CD4-positive, alpha-beta memory T cell (primary cell): ENCODE measurements at regions not wholly inside any gene's neighbourhood (a gene's known extent, or its start where the extent isn't known, plus 50 kb on each side); places are given as distances from the start of the nearest gene placed in this dataset.
"Not testable (repeated sequence)": the region's sequence is repeated elsewhere in the genome, so short reads cannot be mapped to it uniquely, and the experiment has no call there.

Experiments
- CTCF ChIA-PET: fragments of 350-600 bp; sonication (Branson Sonifier 250); formaldehyde crosslinking; loops from one replicate; lab custom pipeline; 2021; ENCODE audit warnings: inconsistent platforms; ENCODE audit not compliant: partially characterized antibody; lab: Charles Lee
- POLR2A ChIA-PET: fragments of 350-600 bp; sonication (Branson Sonifier 250); formaldehyde crosslinking; loops from one replicate; lab custom pipeline; 2021; ENCODE audit not compliant: partially characterized antibody; lab: Charles Lee
- DNase-seq, 5 donors: peaks; one replicate each; pipeline versions ENCODE4 v3.0.0 to v3.0.0-alpha.2; 2020 to 2022; ENCODE audit warnings: mixed read lengths in 1 of 5
- H3K27ac ChIP-seq: one replicate; pipeline ENCODE4 v1.7.0; 2013; ENCODE audit warnings: low read depth, low read length
- H3K27me3 ChIP-seq: 2 replicates; pipeline ENCODE4 v1.7.0; 2013; ENCODE audit warnings: mild to moderate bottlenecking, low read length, moderate library complexity; ENCODE audit not compliant: insufficient read depth
- H3K36me3 ChIP-seq: 2 replicates; pipeline ENCODE4 v1.7.0; 2013; ENCODE audit warnings: mild to moderate bottlenecking, low read length, moderate library complexity; ENCODE audit not compliant: insufficient read depth
- H3K4me1 ChIP-seq: 2 replicates; pipeline ENCODE4 v1.7.0; 2013; ENCODE audit warnings: mild to moderate bottlenecking, low read length, moderate library complexity; ENCODE audit not compliant: insufficient read depth
- H3K4me3 ChIP-seq, 2 donors: one replicate each; pipeline ENCODE4 v1.7.0; 2013; ENCODE audit warnings: low read length in 2 of 2, mild to moderate bottlenecking in 1 of 2
- H3K9me3 ChIP-seq, 2 donors: one replicate each; pipeline ENCODE4 v1.7.0; 2013; ENCODE audit warnings: low read length in 2 of 2, control low read depth in 1 of 2; ENCODE audit not compliant: control insufficient read depth in 1 of 2
- H3K27ac Mint-ChIP-seq, 7 donors: one replicate each; pipeline ENCODE4 v1.8.0; 2020 to 2021; ENCODE audit warnings: mixed read lengths in 7 of 7, mild to moderate bottlenecking in 6 of 7, inconsistent platforms in 3 of 7, moderate library complexity in 3 of 7
- H3K27me3 Mint-ChIP-seq, 2 donors: one replicate each; pipeline ENCODE4 v1.8.0; 2020 to 2021; ENCODE audit warnings: mixed read lengths in 2 of 2
- H3K36me3 Mint-ChIP-seq, 2 donors: one replicate each; pipeline ENCODE4 v1.8.0; 2020 to 2021; ENCODE audit warnings: mixed read lengths in 2 of 2, inconsistent platforms in 1 of 2, mild to moderate bottlenecking in 1 of 2
- H3K4me1 Mint-ChIP-seq, 4 donors: one replicate each; pipeline ENCODE4 v1.8.0; 2020 to 2021; ENCODE audit warnings: mixed read lengths in 4 of 4, mild to moderate bottlenecking in 1 of 4
- H3K4me3 Mint-ChIP-seq, 8 donors: one replicate each; pipeline ENCODE4 v1.8.0; 2020 to 2021; ENCODE audit warnings: mixed read lengths in 8 of 8, mild to moderate bottlenecking in 7 of 8, moderate library complexity in 6 of 8, inconsistent platforms in 3 of 8
- H3K9me3 Mint-ChIP-seq, 8 donors: one replicate each; pipeline ENCODE4 v1.8.0; 2020 to 2021; ENCODE audit warnings: mixed read lengths in 8 of 8, mild to moderate bottlenecking in 5 of 8, inconsistent platforms in 3 of 8, moderate library complexity in 1 of 8
- intact Hi-C: fragments of 100-400 bp; cut with micrococcal nuclease; formaldehyde crosslinking; loops from one replicate; pipeline ENCODE4 v1.15.1; 2023

- Histone ChIP-seq H3K36me3 (no peaks in the 10 kb centered on the region), H3K9me3 (peaks cover 0 to 4% of the 10 kb centered on the region in 2 donors), H3K4me1 (no peaks in the 10 kb centered on the region), H3K4me3 (no peak overlapping the region), H3K27ac (no peak overlapping the region), H3K27me3 (no peaks in the 10 kb centered on the region)
- CTCF ChIA-PET: no interaction called here
- intact Hi-C loops: no loop called here
- no peak for DNase-seq
- H3K27ac Mint-ChIP-seq: no peak overlapping the region
- H3K9me3 Mint-ChIP-seq: peaks cover 0 to 21% (median 8%) of the 10 kb centered on the region in 8 donors
- no peak overlapping the region for H3K4me3 Mint-ChIP-seq
- no peaks in the 10 kb centered on the region for H3K4me1 Mint-ChIP-seq
- H3K36me3 Mint-ChIP-seq: no peaks in the 10 kb centered on the region
- POLR2A ChIA-PET: no interaction called here
- no peaks in the 10 kb centered on the region for H3K27me3 Mint-ChIP-seq
These were observed 1888.9 kb downstream of the LRRC4C start for GRCh38 chr11:39570526-39570925.

- Histone ChIP-seq H3K36me3 (no peaks in the 10 kb centered on the region), H3K4me3 (no peak overlapping the region), H3K9me3 (peaks cover 0 to 4% of the 10 kb centered on the region in 2 donors), H3K27ac (no peak overlapping the region), H3K4me1 (no peaks in the 10 kb centered on the region), H3K27me3 (no peaks in the 10 kb centered on the region)
- POLR2A ChIA-PET: no interaction called here
- H3K27ac Mint-ChIP-seq: no peak overlapping the region
- intact Hi-C loops: no loop called here
- no peaks in the 10 kb centered on the region for H3K4me1 Mint-ChIP-seq
- DNase-seq: no peak
- CTCF ChIA-PET: no interaction called here
- peaks cover 0 to 21% (median 13%) of the 10 kb centered on the region in 8 donors for H3K9me3 Mint-ChIP-seq
- no peak overlapping the region for H3K4me3 Mint-ChIP-seq
- H3K27me3 Mint-ChIP-seq: no peaks in the 10 kb centered on the region
- no peaks in the 10 kb centered on the region for H3K36me3 Mint-ChIP-seq
These were observed 1889.7 kb downstream of the LRRC4C start for GRCh38 chr11:39569789-39570188.

- no peak for DNase-seq
- CTCF ChIA-PET: no interaction called here
- intact Hi-C loops: no loop called here
- H3K36me3 Mint-ChIP-seq: no peaks in the 10 kb centered on the region
- no peaks in the 10 kb centered on the region for H3K9me3 ChIP-seq
- no peaks in the 10 kb centered on the region for H3K4me1 Mint-ChIP-seq
- H3K27ac ChIP-seq: no peak overlapping the region
- no peaks in the 10 kb centered on the region for H3K4me1 ChIP-seq
- POLR2A ChIA-PET: no interaction called here
- H3K36me3 ChIP-seq: no peaks in the 10 kb centered on the region
- no peak overlapping the region for H3K4me3 Mint-ChIP-seq
- peaks cover 0 to 36% (median 11%) of the 10 kb centered on the region in 8 donors for H3K9me3 Mint-ChIP-seq
- H3K4me3 ChIP-seq: no peak overlapping the region
- no peaks in the 10 kb centered on the region for H3K27me3 Mint-ChIP-seq
- no peak overlapping the region for H3K27ac Mint-ChIP-seq
- no peaks in the 10 kb centered on the region for H3K27me3 ChIP-seq
These were observed 1917.0 kb downstream of the LRRC4C start for GRCh38 chr11:39542460-39542859.

GRCh38 chr11:39541945-39542351 is 1917.5 kb downstream of the LRRC4C start:
- H3K4me3 Mint-ChIP-seq: no peak overlapping the region
- Histone ChIP-seq H3K9me3 (no peaks in the 10 kb centered on the region), H3K36me3 (no peaks in the 10 kb centered on the region), H3K4me3 (no peak overlapping the region), H3K27ac (no peak overlapping the region), H3K27me3 (no peaks in the 10 kb centered on the region), H3K4me1 (no peaks in the 10 kb centered on the region)
- H3K4me1 Mint-ChIP-seq: no peaks in the 10 kb centered on the region
- intact Hi-C loops: no loop called here
- H3K9me3 Mint-ChIP-seq: peaks cover 0 to 33% (median 13%) of the 10 kb centered on the region in 8 donors
- DNase-seq: no peak
- no peaks in the 10 kb centered on the region for H3K36me3 Mint-ChIP-seq
- H3K27me3 Mint-ChIP-seq: no peaks in the 10 kb centered on the region
- H3K27ac Mint-ChIP-seq: no peak overlapping the region
- CTCF ChIA-PET: no interaction called here
- POLR2A ChIA-PET: no interaction called here

GRCh38 chr11:39536323-39536722 is 1923.1 kb downstream of the LRRC4C start:
- H3K36me3 Mint-ChIP-seq, H3K27me3 ChIP-seq, H3K4me3 Mint-ChIP-seq, POLR2A ChIA-PET, H3K27ac Mint-ChIP-seq, intact Hi-C loops, H3K27me3 Mint-ChIP-seq, H3K4me1 ChIP-seq, H3K27ac ChIP-seq, DNase-seq, H3K9me3 ChIP-seq, H3K4me1 Mint-ChIP-seq, CTCF ChIA-PET, H3K36me3 ChIP-seq, H3K4me3 ChIP-seq: not testable (repeated sequence)
- peaks cover 5 to 43% (median 17%) of the 10 kb centered on the region in 8 donors for H3K9me3 Mint-ChIP-seq
